ENCODE measurements at regions not wholly inside any gene's neighbourhood (a gene's known extent, or its start where the extent isn't known, plus 50 kb on each side); places are given as distances from the start of the nearest gene placed in this dataset.
"Not testable (repeated sequence)": the region's sequence is repeated elsewhere in the genome, so short reads cannot be mapped to it uniquely, and the experiment has no call there.

DNA sequence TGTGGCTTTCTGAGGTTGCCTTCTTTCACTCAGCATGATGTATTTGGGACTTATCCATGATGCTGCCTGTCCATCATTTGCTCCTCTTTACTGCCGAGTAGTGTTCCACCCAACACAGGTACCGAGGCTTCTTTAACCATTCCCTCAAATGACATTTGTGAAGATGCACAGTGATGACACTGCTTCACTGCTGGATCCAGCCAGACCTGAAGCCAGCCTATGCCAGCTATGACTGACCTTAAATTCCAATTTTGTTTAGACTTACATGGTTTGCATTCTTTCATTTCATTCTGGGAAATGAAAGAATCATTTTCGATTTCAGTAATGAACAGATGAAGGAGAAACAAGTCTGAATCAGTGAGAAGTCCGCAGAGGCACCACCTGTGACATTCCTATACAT, 271.0 kb downstream of the AACS start:
- no peak overlapping the region for H3K27ac ChIP-seq (ENCODE audit: low read length)
- H3K4me1 ChIP-seq (ENCODE audit: control insufficient read depth in 1 of 2, insufficient read depth in 2 of 2, low read length in 2 of 2) = no peaks in the 10 kb centered on the region
- H3K9me3 ChIP-seq (ENCODE audit: control insufficient read depth in 1 of 2, low read length in 2 of 2) = no peaks in the 10 kb centered on the region
- no peaks in the 10 kb centered on the region for H3K27me3 ChIP-seq (ENCODE audit: low read depth, low read length)
- no peak overlapping the region for H3K4me3 ChIP-seq (ENCODE audit: low read depth in 1 of 2, low read length in 2 of 2)
- no peaks in the 10 kb centered on the region for H3K36me3 ChIP-seq (ENCODE audit: control insufficient read depth in 1 of 2, insufficient read depth in 2 of 2, low read length in 2 of 2)

DNA sequence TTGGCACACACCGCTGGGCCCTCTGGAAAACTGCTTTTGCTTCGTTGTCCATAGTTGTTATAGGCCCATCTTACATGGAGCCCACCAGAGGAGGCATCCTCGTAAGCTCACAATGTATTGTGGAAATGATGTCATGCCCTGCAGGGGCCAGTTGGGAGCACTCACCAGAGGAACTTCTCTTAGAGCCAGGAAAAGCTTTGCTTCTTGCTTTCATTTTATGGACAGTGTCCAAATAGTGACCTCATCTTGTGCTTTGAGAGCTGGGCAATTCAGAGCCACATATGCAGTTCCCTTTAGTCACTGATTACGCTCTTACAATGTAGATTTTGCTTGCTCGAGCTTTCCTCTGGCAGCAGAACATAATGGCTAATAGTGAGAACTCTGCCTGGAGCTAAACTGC, 275.6 kb downstream of the AACS start:
- no peaks in the 10 kb centered on the region for H3K9me3 ChIP-seq (ENCODE audit: control insufficient read depth in 1 of 2, low read length in 2 of 2)
- no peaks in the 10 kb centered on the region for H3K4me1 ChIP-seq (ENCODE audit: control insufficient read depth in 1 of 2, insufficient read depth in 2 of 2, low read length in 2 of 2)
- no peak overlapping the region for H3K27ac ChIP-seq (ENCODE audit: low read length)
- H3K36me3 ChIP-seq (ENCODE audit: control insufficient read depth in 1 of 2, insufficient read depth in 2 of 2, low read length in 2 of 2) = no peaks in the 10 kb centered on the region
- no peaks in the 10 kb centered on the region for H3K27me3 ChIP-seq (ENCODE audit: low read depth, low read length)
- no peak overlapping the region for H3K4me3 ChIP-seq (ENCODE audit: low read depth in 1 of 2, low read length in 2 of 2)

DNA sequence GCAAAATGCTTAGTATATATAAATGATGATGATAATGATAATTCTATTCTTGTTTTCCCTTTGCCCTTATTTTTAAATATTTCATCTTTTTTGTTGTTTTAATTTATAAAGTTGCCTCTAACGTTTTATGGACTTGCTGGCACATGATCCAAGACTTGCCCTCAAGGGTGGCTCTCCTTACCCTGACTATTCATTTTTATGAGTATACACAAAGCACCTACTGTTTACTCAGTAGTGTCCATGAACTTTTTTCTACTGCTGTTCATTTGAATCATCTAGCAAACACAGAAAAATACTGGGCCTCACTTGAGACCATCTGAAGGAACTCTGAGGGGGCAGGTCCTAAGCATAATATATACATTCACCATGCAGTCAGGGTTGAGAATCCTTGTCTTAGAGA, 276.2 kb downstream of the AACS start:
- no peak overlapping the region for H3K4me3 ChIP-seq (ENCODE audit: low read depth in 1 of 2, low read length in 2 of 2)
- H3K4me1 ChIP-seq (ENCODE audit: control insufficient read depth in 1 of 2, insufficient read depth in 2 of 2, low read length in 2 of 2) = no peaks in the 10 kb centered on the region
- no peaks in the 10 kb centered on the region for H3K27me3 ChIP-seq (ENCODE audit: low read depth, low read length)
- H3K27ac ChIP-seq (ENCODE audit: low read length) = no peak overlapping the region
- H3K9me3 ChIP-seq (ENCODE audit: control insufficient read depth in 1 of 2, low read length in 2 of 2) = no peaks in the 10 kb centered on the region
- no peaks in the 10 kb centered on the region for H3K36me3 ChIP-seq (ENCODE audit: control insufficient read depth in 1 of 2, insufficient read depth in 2 of 2, low read length in 2 of 2)

DNA sequence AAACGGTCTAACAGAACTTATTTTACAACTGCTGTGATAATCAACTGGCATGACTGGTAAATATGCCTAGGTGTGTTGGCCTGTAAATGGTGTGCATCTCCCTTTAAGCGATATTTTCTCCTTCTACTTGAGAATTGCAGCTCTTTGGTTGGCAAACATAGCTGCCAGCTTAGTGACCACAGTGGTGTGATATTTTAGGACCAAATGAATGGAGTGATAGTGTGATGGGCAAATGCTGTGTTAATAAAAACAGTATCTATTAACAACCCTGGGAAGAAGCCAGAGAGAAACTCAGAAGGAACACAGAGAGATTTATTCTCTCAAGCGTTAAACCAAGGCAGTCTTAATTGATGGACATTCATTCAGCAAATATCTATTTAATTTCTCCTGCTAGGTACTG, 278.4 kb downstream of the AACS start:
- no peak overlapping the region for H3K4me3 ChIP-seq (ENCODE audit: low read depth in 1 of 2, low read length in 2 of 2)
- no peaks in the 10 kb centered on the region for H3K4me1 ChIP-seq (ENCODE audit: control insufficient read depth in 1 of 2, insufficient read depth in 2 of 2, low read length in 2 of 2)
- no peaks in the 10 kb centered on the region for H3K9me3 ChIP-seq (ENCODE audit: control insufficient read depth in 1 of 2, low read length in 2 of 2)
- no peaks in the 10 kb centered on the region for H3K36me3 ChIP-seq (ENCODE audit: control insufficient read depth in 1 of 2, insufficient read depth in 2 of 2, low read length in 2 of 2)
- no peak overlapping the region for H3K27ac ChIP-seq (ENCODE audit: low read length)
- no peaks in the 10 kb centered on the region for H3K27me3 ChIP-seq (ENCODE audit: low read depth, low read length)

DNA sequence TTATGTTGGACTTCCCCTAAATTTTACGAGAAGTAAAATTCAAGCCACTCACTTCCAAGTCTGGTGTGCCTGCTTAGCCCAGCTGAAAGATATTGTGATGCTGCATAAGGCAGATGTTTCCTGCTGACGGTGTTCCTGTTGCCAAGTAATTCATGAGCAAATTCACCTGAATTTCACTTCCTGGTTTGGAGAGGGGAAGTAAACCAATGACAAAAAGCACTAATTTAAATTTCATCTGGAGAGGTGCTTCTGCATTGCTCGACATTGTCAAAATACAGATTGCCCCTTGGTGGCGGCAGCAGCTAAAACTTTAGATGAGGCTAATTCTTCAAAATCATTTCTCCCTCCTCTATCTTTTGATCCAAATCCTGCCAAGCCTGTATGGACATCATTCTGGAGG, 281.1 kb downstream of the AACS start:
- H3K36me3 ChIP-seq (ENCODE audit: control insufficient read depth in 1 of 2, insufficient read depth in 2 of 2, low read length in 2 of 2) = no peaks in the 10 kb centered on the region
- no peaks in the 10 kb centered on the region for H3K9me3 ChIP-seq (ENCODE audit: control insufficient read depth in 1 of 2, low read length in 2 of 2)
- H3K27me3 ChIP-seq (ENCODE audit: low read depth, low read length) = no peaks in the 10 kb centered on the region
- H3K27ac ChIP-seq (ENCODE audit: low read length) = no peak overlapping the region
- no peak overlapping the region for H3K4me3 ChIP-seq (ENCODE audit: low read depth in 1 of 2, low read length in 2 of 2)
- H3K4me1 ChIP-seq (ENCODE audit: control insufficient read depth in 1 of 2, insufficient read depth in 2 of 2, low read length in 2 of 2) = no peaks in the 10 kb centered on the region

- H3K9me3 ChIP-seq (ENCODE audit: control insufficient read depth in 1 of 2, low read length in 2 of 2) = no peaks in the 10 kb centered on the region
- H3K27ac ChIP-seq (ENCODE audit: low read length) = no peak overlapping the region
- no peaks in the 10 kb centered on the region for H3K27me3 ChIP-seq (ENCODE audit: low read depth, low read length)
- H3K4me1 ChIP-seq (ENCODE audit: control insufficient read depth in 1 of 2, insufficient read depth in 2 of 2, low read length in 2 of 2) = no peaks in the 10 kb centered on the region
- no peaks in the 10 kb centered on the region for H3K36me3 ChIP-seq (ENCODE audit: control insufficient read depth in 1 of 2, insufficient read depth in 2 of 2, low read length in 2 of 2)
- H3K4me3 ChIP-seq (ENCODE audit: low read depth in 1 of 2, low read length in 2 of 2) = no peak overlapping the region
Observed at GRCh38 chr12:125351788-125352187, 286.6 kb downstream of the AACS start.

GRCh38 chr12:125353002-125353401, 287.8 kb downstream of the AACS start:
- H3K36me3 ChIP-seq (ENCODE audit: control insufficient read depth in 1 of 2, insufficient read depth in 2 of 2, low read length in 2 of 2); H3K27me3 ChIP-seq (ENCODE audit: low read depth, low read length); H3K9me3 ChIP-seq (ENCODE audit: control insufficient read depth in 1 of 2, low read length in 2 of 2); H3K4me3 ChIP-seq (ENCODE audit: low read depth in 1 of 2, low read length in 2 of 2); H3K27ac ChIP-seq (ENCODE audit: low read length); H3K4me1 ChIP-seq (ENCODE audit: control insufficient read depth in 1 of 2, insufficient read depth in 2 of 2, low read length in 2 of 2): not testable (repeated sequence)

DNA sequence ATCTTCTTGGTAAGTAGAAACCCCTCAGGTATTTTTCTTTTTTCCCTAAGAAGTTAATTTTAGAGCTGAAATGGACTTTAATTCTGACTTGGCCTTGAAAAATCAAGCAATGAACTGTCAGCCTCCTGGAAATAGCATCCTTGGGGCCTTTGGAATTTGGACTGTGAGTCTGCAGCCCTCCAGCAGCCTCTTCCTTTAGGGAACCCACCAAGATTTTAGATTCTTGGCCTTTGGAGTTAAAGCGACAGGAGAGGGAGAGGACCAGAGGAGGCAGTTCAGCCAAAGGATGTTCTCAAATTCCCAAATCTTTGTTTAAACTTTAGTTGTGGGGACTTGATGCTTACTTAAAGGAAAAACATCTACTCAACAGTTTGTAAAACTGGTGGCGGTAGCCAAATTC, 288.6 kb downstream of the AACS start:
- Histone ChIP-seq H3K27ac (ENCODE audit: low read length) (no peak overlapping the region), H3K4me3 (ENCODE audit: low read depth in 1 of 2, low read length in 2 of 2) (no peak overlapping the region)

GRCh38 chr12:125355614-125356013, 290.4 kb downstream of the AACS start:
- Histone ChIP-seq H3K9me3 (ENCODE audit: control insufficient read depth in 1 of 2, low read length in 2 of 2) (no peaks in the 10 kb centered on the region), H3K4me3 (ENCODE audit: low read depth in 1 of 2, low read length in 2 of 2) (no peak overlapping the region), H3K27ac (ENCODE audit: low read length) (no peak overlapping the region), H3K4me1 (ENCODE audit: control insufficient read depth in 1 of 2, insufficient read depth in 2 of 2, low read length in 2 of 2) (no peaks in the 10 kb centered on the region), H3K27me3 (ENCODE audit: low read depth, low read length) (no peaks in the 10 kb centered on the region), H3K36me3 (ENCODE audit: control insufficient read depth in 1 of 2, insufficient read depth in 2 of 2, low read length in 2 of 2) (no peaks in the 10 kb centered on the region)

More for the DNA sequence above, 288.6 kb downstream of the AACS start:
- Histone ChIP-seq H3K4me1 (ENCODE audit: control insufficient read depth in 1 of 2, insufficient read depth in 2 of 2, low read length in 2 of 2) (no peaks in the 10 kb centered on the region), H3K27me3 (ENCODE audit: low read depth, low read length) (no peaks in the 10 kb centered on the region), H3K9me3 (ENCODE audit: control insufficient read depth in 1 of 2, low read length in 2 of 2) (no peaks in the 10 kb centered on the region), H3K36me3 (ENCODE audit: control insufficient read depth in 1 of 2, insufficient read depth in 2 of 2, low read length in 2 of 2) (no peaks in the 10 kb centered on the region)

DNA sequence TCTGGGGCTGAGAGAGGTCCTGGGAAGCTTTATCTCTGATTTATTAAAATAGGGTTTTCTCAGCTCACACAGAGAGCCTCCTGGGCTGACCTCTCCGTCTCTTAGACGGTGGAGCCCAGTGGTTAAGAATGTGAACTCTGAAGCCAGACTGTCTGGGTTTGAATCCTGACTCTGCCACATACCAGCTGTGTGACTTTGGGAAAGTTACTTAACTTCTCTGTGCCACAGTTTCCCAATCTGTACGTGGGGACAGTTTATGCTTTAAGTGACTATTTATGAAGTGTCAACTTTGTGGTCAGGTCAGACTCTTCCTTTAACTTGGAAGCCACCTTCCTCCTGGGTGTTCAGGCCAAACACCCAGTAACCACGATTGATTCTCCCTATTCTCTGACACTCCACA, 290.9 kb downstream of the AACS start:
- Histone ChIP-seq H3K27ac (ENCODE audit: low read length) (no peak overlapping the region), H3K36me3 (ENCODE audit: control insufficient read depth in 1 of 2, insufficient read depth in 2 of 2, low read length in 2 of 2) (no peaks in the 10 kb centered on the region), H3K9me3 (ENCODE audit: control insufficient read depth in 1 of 2, low read length in 2 of 2) (no peaks in the 10 kb centered on the region), H3K4me3 (ENCODE audit: low read depth in 1 of 2, low read length in 2 of 2) (no peak overlapping the region), H3K4me1 (ENCODE audit: control insufficient read depth in 1 of 2, insufficient read depth in 2 of 2, low read length in 2 of 2) (no peaks in the 10 kb centered on the region), H3K27me3 (ENCODE audit: low read depth, low read length) (no peaks in the 10 kb centered on the region)

GRCh38 chr12:125357561-125357960, 292.3 kb downstream of the AACS start:
- no peaks in the 10 kb centered on the region for H3K36me3 ChIP-seq (ENCODE audit: control insufficient read depth in 1 of 2, insufficient read depth in 2 of 2, low read length in 2 of 2)
- no peaks in the 10 kb centered on the region for H3K27me3 ChIP-seq (ENCODE audit: low read depth, low read length)
- no peaks in the 10 kb centered on the region for H3K9me3 ChIP-seq (ENCODE audit: control insufficient read depth in 1 of 2, low read length in 2 of 2)
- H3K4me1 ChIP-seq (ENCODE audit: control insufficient read depth in 1 of 2, insufficient read depth in 2 of 2, low read length in 2 of 2) = no peaks in the 10 kb centered on the region
- no peak overlapping the region for H3K27ac ChIP-seq (ENCODE audit: low read length)
- no peak overlapping the region for H3K4me3 ChIP-seq (ENCODE audit: low read depth in 1 of 2, low read length in 2 of 2)

GRCh38 chr12:125360540-125360939, 295.3 kb downstream of the AACS start:
- H3K27ac ChIP-seq (ENCODE audit: low read length) = no peak overlapping the region
- no peaks in the 10 kb centered on the region for H3K27me3 ChIP-seq (ENCODE audit: low read depth, low read length)
- no peaks in the 10 kb centered on the region for H3K4me1 ChIP-seq (ENCODE audit: control insufficient read depth in 1 of 2, insufficient read depth in 2 of 2, low read length in 2 of 2)
- H3K9me3 ChIP-seq (ENCODE audit: control insufficient read depth in 1 of 2, low read length in 2 of 2) = no peaks in the 10 kb centered on the region
- no peak overlapping the region for H3K4me3 ChIP-seq (ENCODE audit: low read depth in 1 of 2, low read length in 2 of 2)
- no peaks in the 10 kb centered on the region for H3K36me3 ChIP-seq (ENCODE audit: control insufficient read depth in 1 of 2, insufficient read depth in 2 of 2, low read length in 2 of 2)

All from muscle layer of duodenum (tissue), 2 donors.